Astrocyte of the spinal cord (primary cell): ENCODE measurements at regions not wholly inside any gene's neighbourhood (a gene's known extent, or its start where the extent isn't known, plus 50 kb on each side); places are given as distances from the start of the nearest gene placed in this dataset.

Experiments used
- DNase-seq: peaks from one replicate; pipeline ENCODE4 v3.0.0; 2011; ENCODE audit warnings: low read depth, low spot score
- H3K4me3 ChIP-seq: 2 replicates; pipeline ENCODE4 v1.5.1; 2011; ENCODE audit warnings: low read depth, mild to moderate bottlenecking, low read length, moderate library complexity
- CTCF ChIP-seq: IDR thresholded peaks from 2 replicates; pipeline ENCODE4 v1.5.1; 2012; ENCODE audit warnings: low read depth, mild to moderate bottlenecking, low read length, inconsistent platforms
- in situ Hi-C: cut with HindIII; loops from 2 replicates; pipeline ENCODE4 v1.10.0; 2017; ENCODE audit warnings: low sequenced_read_pairs

GRCh38 chr15:96462768-96463750 is 132.6 kb downstream of the NR2F2 start:
- H3K4me3 ChIP-seq, result no peak overlapping the region
- no peak for TF ChIP-seq CTCF
- in situ Hi-C loops, result no loop called here
- DNase-seq, result no peak

DNA sequence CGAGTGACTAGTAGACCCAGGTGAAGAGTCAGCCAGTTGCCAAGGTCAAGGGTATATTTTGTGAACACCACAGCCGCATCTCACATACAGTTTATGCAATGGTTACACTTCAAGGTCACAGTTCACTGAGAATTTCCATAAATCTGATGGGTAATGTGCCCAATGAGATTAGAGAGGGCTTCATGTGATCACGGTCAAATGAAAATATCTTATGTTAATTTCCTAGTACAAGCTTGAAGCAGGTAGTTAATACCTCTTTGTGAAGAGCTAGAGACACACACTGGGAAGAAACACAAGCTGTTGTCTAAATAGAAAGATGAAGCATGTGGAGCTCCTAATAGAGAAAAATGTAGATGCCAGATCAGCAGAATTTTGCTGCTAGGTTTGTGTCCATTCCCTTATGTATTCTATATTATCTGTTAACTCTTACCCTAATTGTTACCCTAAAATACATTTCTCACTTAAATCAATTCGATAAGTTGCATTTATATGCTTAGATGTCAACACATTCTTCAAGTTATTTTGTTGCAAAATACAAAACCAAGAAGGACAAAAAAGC is 136.0 kb downstream of the NR2F2 start:
- in situ Hi-C loops, result no loop called here
- no peak for TF ChIP-seq CTCF

GRCh38 chr15:96468036-96468435 is 137.5 kb downstream of the NR2F2 start:
- in situ Hi-C loops, result no loop called here
- no peak overlapping the region for H3K4me3 ChIP-seq
- no peak for TF ChIP-seq CTCF
- DNase-seq, result no peak

More for the DNA sequence above, 136.0 kb downstream of the NR2F2 start:
- DNase-seq, result no peak
- H3K4me3 ChIP-seq, result no peak overlapping the region

DNA sequence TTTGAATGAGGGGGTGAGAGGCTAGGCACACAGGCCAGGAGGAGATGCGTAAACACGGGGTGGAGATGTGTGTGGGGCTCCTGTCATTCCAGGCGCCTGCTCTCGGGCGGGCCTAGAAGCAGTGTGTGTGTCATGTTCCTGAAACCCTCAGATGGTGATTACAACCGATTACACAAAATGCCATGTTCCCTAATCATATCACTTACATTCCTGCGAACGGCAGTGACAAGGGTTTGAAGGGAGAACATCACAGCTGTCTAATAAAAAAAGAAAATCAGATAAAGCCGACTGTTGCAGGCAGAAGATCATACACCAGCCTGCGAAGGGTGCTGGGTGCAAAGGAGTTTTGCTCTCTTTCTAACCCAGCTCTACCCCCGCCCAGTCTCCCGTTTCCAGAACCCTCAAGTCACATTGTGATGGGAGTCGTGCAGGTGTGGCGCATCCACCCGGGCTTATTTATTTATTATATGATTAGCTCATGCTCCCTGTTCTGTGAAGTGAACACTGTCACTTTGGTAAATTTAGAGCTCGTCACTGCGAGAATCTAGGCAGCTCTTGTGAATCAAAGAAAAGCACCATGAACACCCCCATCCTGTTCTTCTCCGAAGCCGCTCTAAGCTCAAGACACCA is 140.3 kb downstream of the NR2F2 start:
- in situ Hi-C loops, result no loop called here
- no peak for DNase-seq
- no peak for TF ChIP-seq CTCF
- no peak overlapping the region for H3K4me3 ChIP-seq

DNA sequence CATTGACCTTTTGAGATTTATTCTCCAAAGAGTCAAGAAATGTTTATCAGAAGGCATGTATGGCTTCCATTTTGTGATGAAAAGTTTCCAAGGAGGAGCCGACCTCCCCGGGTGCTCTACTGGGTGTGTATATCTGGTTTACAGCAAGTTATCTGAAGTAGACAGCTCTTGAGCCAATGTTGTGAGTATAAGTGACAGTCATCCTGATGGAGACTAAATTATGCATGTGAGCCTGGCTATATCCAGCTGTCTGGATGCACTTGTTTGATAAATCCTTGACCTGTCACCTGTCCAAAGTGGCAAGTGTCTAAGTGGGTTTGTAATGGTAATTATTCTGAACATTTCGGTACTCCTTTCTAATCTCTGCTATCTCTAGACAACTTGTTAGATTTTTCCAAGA is 142.2 kb downstream of the NR2F2 start:
- H3K4me3 ChIP-seq, result no peak overlapping the region
- TF ChIP-seq CTCF, result no peak
- in situ Hi-C loops, result no loop called here
- DNase-seq, result no peak

DNA sequence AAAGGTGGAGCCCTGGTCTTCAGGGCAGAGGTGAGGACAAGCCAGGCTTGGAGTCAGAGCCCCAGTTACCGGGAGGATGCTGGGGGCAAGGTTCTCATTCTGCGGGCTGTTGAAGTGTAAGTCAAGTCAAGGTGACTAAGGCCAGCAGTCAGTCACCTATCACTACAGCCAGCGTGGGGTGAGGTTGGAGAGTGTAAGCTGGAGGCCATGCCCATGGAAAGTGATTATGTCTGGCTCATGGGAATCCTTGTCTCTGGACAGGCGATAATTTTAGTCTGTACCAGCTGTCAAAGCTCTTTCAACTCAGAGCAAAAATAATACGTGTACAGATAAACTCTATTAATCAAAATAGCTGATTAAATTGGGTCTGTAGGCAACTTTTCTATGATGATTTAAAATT is 143.1 kb downstream of the NR2F2 start:
- H3K4me3 ChIP-seq, result no peak overlapping the region
- no peak for TF ChIP-seq CTCF
- DNase-seq, result no peak
- in situ Hi-C loops, result no loop called here
